ENCODE measurements at regions not wholly inside any gene's neighbourhood (a gene's known extent, or its start where the extent isn't known, plus 50 kb on each side); places are given as distances from the start of the nearest gene placed in this dataset.

- no peak for DNase-seq (ENCODE audit: low spot score)
Measured at GRCh38 chr3:34973586-34973985, 665.7 kb upstream of the ARPP21 start.

GRCh38 chr3:34983631-34984030 is 655.7 kb upstream of the ARPP21 start:
- no peak for DNase-seq (ENCODE audit: low spot score)

GRCh38 chr3:34988296-34988695 is 651.0 kb upstream of the ARPP21 start:
- no peak for DNase-seq (ENCODE audit: low spot score)

- no peak for DNase-seq (ENCODE audit: low spot score)
Measured at GRCh38 chr3:34995796-34996430, 643.4 kb upstream of the ARPP21 start.

- DNase-seq (ENCODE audit: low spot score): no peak
Measured at GRCh38 chr3:34998902-34999301, 640.4 kb upstream of the ARPP21 start.

- DNase-seq (ENCODE audit: low spot score): no peak
Measured at GRCh38 chr3:35012214-35012613, 627.1 kb upstream of the ARPP21 start.

GRCh38 chr3:35028157-35028556 is 611.2 kb upstream of the ARPP21 start:
- no peak for DNase-seq (ENCODE audit: low spot score)

- no peak for DNase-seq (ENCODE audit: low spot score)
Measured at GRCh38 chr3:35042210-35042991, 596.9 kb upstream of the ARPP21 start.

GRCh38 chr3:35043040-35043439 is 596.3 kb upstream of the ARPP21 start:
- DNase-seq (ENCODE audit: low spot score): no peak

GRCh38 chr3:35044190-35044589 is 595.1 kb upstream of the ARPP21 start:
- DNase-seq (ENCODE audit: low spot score): no peak

- no peak for DNase-seq (ENCODE audit: low spot score)
Measured at GRCh38 chr3:35045118-35045517, 594.2 kb upstream of the ARPP21 start.

GRCh38 chr3:35064761-35065160 is 574.6 kb upstream of the ARPP21 start:
- no peak for DNase-seq (ENCODE audit: low spot score)

- no peak for DNase-seq (ENCODE audit: low spot score)
Measured at GRCh38 chr3:35065891-35066290, 573.4 kb upstream of the ARPP21 start.

GRCh38 chr3:35067750-35068149 is 571.6 kb upstream of the ARPP21 start:
- no peak for DNase-seq (ENCODE audit: low spot score)

- DNase-seq (ENCODE audit: low spot score): no peak
Measured at GRCh38 chr3:35070088-35070487, 569.2 kb upstream of the ARPP21 start.

- no peak for DNase-seq (ENCODE audit: low spot score)
Measured at GRCh38 chr3:35071772-35072171, 567.6 kb upstream of the ARPP21 start.

- DNase-seq (ENCODE audit: low spot score): no peak
Measured at GRCh38 chr3:35078780-35079179, 560.5 kb upstream of the ARPP21 start.

GRCh38 chr3:35079403-35079802 is 559.9 kb upstream of the ARPP21 start:
- DNase-seq (ENCODE audit: low spot score): no peak

GRCh38 chr3:35081899-35082298 is 557.4 kb upstream of the ARPP21 start:
- no peak for DNase-seq (ENCODE audit: low spot score)

GRCh38 chr3:35088943-35089342 is 550.4 kb upstream of the ARPP21 start:
- DNase-seq (ENCODE audit: low spot score): no peak

GRCh38 chr3:35114686-35115085 is 524.6 kb upstream of the ARPP21 start:
- DNase-seq (ENCODE audit: low spot score): no peak

- DNase-seq (ENCODE audit: low spot score): no peak
Measured at GRCh38 chr3:35120026-35120425, 519.3 kb upstream of the ARPP21 start.

GRCh38 chr3:35137612-35138011 is 501.7 kb upstream of the ARPP21 start:
- DNase-seq (ENCODE audit: low spot score): no peak

- no peak for DNase-seq (ENCODE audit: low spot score)
Measured at GRCh38 chr3:35141406-35141805, 497.9 kb upstream of the ARPP21 start.
